NCI-H2107 (cell line): ENCODE measurements at regions not wholly inside any gene's neighbourhood (a gene's known extent, or its start where the extent isn't known, plus 50 kb on each side); places are given as distances from the start of the nearest gene placed in this dataset.
"Not testable (repeated sequence)": the region's sequence is repeated elsewhere in the genome, so short reads cannot be mapped to it uniquely, and the experiment has no call there.

Source experiments
- DNase-seq: peaks from one replicate; lab custom pipeline; 2025; lab: John Stamatoyannopoulos, UW

DNA sequence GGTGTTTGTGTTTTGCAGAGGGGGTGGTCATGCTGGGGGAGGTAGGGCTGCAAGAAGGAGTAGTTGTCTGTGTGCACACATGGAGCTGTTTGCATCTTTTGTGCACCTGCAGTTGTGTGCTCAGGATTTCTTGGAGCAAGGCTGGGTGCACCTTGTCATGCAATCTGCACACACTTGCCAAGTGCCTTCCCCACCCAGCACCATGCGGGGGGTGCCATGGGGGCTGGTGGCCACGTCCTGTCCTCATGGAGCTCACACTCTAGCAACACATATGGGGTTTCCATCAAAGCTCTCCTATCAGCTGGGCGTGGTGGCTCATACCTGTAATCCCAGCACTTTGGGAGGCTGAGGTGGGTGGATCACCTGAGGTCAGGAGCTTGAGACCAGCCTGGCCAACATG is 111.6 kb downstream of the CRLF3 start:
- not testable (repeated sequence) for DNase-seq

DNA sequence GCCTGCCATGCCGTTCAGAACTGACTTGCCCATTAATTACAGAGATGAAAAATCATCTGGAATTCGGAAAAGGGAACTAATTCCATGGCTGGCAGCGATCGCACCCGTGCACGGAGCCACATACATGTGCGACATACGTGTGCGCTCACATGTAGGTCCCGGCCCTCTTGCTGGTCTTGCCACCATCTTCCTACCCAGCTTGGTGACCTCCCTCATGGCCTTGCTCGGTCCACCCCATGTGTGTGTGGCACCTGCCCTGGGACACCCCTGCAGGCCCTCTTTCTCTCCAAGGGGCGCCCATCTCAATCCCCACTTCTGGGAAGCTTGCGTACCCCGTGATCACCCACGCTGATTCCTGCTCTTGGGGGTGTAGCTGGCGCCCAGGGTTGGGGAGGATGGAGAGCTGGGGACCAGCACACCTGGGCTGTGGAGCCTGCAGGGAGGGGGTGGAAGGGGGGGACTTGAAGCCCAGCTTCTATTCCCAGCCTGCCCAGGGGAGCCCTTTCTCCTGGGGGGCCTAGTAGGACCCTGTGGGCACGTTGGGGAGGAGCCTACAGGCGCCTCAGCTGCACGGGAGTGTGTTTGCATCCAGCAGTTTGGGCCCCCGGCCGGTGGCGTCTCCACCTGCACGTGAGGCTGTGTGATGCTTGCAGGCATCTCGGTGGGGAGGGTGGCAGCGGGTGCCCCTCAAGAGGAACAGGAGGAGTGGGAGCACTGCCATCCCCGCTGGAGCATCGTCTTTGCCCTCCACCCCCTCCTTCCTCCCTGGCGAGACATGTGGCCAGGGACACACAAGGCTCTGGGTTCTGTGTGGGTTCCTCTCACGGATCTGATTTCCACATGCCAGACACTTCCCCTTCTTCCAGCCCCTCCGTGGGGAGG is 112.6 kb downstream of the CRLF3 start:
- DNase-seq: not testable (repeated sequence)

DNA sequence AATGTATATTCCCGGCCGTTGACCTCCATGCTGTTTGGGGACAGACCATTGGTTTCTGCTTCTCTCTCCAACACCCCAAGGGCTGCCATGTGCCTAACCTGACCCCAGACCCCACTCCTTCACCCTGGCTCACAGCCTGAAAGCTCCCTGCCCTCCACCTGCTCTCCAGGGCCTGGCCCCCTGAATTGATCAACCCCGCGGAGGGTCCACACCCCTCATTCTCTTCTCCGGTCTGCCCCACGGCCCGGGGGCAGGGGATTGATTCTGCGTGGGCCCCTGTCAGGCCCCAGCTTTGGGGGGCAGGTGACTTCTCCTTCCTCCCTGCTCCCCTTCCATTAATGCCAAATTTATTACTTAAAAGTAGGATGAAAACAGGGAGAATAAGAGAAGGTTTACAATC is 113.3 kb downstream of the CRLF3 start:
- not testable (repeated sequence) for DNase-seq

DNA sequence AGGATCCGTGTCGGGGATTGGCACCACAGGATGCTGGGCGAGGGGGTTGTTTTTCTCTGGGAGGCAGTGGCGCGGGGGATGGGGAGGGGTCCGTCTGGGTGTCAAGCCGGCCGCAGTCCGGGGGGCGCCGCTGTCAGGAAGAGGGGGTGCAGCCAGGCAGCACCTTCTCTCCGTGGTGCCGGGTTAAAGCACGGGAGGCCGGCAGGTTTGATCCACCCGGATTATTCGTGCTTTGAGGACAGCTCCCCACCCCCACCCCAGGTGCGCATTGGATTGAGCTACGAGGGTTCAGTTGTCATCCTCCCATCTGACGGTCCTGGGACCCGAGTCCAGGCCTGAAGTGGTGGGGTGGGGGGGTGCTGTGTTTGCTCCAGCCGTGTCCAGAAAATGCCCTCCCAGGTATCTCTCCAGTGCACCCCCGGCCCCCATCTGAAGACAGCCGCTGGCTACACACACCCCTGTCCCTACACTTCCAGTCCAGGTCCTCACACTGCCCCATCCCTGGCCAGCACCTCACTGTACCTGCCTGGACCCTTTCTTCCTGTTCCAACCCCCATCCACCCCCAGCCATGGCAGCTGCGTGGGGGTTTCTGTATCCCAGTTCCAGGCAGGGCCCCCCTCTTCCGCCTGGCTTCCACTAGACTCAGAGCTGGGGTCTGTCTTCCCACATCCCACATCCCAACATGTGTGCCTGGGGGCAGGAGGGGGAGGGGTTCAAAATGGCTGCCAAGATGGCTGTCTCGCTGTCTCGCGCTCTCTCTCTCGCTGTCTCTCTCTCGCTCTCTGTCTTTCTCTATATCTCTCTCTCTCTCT is 114.0 kb downstream of the CRLF3 start:
- DNase-seq: not testable (repeated sequence)

DNA sequence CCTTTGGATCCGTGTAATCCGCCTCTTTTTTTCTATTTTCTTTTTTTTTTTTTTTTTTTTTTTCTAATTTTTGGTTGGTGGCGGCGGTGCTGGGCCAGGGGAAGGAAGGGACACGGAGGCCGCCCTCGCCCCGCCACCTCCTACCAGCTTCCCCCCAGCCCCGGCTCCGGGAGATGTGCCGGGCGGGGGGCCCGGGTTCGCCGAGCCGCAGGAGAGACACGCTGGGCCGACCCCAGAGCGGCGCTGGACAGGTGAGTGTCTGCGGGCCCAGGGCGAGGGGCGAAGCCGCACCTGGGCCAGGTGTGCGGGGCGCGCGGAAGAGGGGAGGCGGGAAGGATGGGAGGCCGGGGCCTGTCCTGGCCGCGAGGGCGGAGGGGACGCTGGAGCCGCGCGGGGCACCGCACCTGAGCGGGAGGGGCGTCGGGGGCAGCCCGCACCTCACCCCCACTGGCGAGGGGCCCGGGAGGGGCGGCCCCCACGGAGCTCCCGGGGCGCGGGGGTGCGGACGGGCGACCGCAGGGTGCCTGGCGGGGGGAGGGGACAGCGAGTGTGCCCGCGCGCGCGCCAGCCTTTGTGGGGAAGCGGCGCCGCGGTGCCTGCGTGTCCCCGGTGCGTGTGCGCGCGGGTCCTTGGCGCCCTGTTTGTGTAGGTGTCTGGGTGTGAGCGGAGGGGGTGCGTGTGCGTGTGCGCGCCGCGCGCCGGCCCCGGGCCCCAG is 114.8 kb downstream of the CRLF3 start:
- not testable (repeated sequence) for DNase-seq

DNA sequence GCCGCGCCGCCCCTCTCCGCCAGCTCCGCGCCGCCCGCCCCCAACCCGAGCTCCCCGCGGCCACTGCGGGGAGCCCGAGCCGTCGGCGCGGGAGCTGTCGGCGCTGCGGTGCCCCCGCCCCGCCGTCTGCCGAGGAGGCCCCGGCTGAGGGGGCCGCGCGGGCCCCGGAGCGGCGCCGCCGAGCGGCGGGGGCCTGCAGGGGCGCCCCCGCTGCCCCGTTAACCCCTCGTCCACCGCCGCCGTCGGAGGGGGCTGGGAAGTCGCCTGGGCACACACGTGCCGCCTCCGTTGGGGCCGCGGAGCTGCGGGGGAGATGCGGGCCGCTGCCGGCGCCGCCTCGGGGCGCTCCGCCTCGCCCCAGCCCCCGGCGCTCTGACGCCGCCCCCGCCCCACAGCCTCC is 115.4 kb downstream of the CRLF3 start:
- DNase-seq: not testable (repeated sequence)

DNA sequence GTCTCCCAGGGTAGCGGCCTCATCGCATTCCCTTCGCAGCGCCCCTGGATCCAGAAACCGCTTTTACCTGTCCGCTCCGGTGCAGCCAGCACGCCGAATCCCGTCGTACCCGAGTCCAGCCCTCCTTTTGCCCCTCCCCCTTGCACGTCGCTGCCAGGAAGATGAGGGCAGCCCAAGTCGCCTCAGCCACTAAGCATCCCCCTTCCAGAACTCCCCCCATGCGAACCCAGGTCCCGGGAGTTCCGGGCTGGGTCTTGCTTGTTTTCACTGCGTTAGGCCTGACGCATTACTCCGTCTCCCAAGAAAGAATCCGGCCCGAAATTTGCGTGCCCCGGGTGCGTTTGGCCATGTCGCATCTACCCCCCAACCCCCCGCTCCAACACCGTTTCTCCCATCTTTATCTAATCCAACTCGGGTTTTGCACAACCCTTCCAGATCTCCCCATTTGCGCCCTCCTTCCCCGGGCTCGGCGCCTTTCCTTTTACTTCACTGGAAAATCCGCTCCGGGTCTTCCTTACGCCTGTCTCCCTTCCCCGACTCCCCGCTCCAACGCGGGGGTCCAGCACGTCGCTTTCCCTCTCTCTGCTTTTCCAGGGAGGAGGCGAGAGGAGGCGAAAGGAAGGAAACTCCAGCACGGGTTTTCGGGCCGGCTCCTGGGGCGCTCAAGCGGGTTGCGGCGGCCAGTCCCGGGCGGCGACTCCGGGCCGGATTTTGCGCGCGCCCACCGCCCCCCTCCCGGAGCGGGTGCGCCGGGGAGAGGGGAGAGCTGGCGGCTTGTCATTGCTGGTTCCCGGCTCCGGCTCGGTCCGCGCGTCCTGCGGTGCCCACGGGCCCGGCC is 116.0 kb downstream of the CRLF3 start:
- DNase-seq: peak; percentile 77

DNA sequence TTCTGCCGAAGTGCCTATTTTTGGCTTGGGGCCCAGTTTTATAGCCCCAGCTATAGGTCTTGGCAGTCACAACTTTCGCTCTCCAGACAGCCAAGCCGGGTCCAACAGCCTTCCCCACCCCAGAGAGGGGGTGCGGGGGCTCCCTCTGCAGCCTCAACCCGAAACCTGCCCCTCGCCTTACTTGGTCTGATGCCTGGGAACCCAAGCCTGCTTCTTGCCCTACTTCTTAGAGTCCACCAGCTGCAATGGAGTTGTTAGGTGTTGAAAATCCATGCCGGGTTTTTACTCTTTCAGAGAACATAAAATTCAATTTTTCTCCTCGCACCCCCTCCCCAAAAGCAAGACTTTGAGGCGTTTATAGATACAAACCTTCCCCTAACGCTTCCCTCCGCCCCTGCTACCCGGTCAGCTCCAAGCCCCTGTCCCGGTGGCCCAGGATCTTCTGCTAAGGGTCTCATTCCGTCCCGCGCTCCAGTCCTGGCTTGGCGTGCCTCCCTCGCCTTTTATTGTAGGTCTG is 116.7 kb downstream of the CRLF3 start:
- not testable (repeated sequence) for DNase-seq

DNA sequence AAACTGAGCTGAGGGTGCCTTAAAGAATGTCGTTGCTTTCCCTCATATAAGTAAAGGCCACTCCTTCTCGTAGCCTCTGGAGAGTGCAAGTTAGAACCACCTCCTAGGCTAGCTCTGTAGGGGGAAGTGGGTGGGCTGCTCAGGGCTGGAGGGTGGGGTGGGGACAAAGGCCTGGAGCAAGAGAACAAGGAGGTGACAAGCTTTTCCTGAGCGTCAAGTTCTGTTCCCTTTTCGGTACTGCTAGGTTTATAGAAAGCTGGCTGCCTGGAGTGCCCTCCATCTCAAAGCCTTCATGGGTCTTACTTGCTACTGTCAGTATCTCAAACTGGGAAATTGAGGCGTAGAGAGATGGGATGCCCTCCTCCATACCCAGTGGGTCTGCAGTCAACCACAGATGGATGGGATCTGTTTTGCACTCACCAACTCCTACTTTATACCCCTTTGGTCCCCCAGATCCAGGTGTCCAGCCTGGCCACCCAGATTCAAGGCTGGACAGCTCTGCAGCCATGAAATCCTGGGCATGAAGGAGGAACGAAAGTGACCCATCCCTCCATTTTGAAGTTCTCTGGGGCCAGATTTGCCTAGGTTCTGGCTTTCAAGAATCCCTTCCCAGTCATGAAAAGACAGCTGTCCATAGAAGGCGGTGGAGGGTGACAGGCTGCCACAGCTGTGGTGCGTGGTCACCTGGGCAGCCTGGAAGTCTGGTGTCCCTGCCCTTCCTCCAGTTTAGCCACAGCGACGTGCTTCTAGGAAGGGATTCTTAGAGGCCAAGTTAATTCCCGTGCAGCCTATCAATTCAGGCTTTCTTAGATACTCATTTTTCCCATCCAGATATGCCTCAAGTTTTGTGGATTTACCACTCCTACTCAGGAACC is 117.8 kb downstream of the CRLF3 start:
- DNase-seq: not testable (repeated sequence)

DNA sequence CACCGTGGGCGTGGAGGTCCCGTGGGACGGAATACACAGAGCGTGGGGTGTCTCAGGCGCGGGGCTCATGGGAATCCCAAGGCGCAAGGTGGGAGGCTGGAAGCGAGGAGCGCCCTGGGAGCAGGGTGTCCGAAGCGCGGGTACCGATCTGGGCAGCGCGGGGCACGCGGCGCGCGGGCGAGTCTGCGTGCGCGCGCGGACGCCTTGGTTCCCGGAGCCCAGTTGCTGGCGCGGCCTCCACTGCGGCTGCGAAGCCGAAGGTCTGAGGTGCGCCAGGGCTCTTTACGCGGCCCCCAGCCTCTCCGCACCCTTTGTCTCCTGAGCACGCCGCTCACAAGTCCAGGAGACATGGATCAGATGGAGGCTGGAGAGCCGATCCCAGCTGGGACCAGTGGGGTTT is 118.5 kb downstream of the CRLF3 start:
- DNase-seq: not testable (repeated sequence)

DNA sequence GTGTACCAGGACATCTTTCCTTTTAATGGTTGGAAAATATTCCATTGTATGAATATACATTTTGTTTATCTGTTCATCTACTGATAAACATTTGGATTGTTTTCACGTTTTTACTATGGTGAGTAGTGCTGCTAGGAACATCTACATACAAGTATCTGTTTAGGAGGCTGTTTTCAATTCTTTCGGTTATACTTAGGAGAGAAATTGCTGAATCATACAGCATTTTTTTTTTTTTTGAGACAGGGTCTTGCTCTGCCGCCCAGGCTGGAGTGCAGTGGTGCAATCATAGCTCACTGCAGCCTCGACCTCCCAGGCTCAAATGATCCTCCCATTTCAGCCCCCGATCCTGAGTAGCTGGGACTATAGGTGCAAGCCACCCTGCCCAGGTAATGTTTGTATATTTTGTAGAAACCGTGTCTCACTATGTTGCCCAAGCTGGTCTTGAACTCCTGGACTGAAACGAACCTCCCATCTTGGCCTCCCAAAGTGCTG is 122.9 kb downstream of the CRLF3 start:
- DNase-seq: no peak

DNA sequence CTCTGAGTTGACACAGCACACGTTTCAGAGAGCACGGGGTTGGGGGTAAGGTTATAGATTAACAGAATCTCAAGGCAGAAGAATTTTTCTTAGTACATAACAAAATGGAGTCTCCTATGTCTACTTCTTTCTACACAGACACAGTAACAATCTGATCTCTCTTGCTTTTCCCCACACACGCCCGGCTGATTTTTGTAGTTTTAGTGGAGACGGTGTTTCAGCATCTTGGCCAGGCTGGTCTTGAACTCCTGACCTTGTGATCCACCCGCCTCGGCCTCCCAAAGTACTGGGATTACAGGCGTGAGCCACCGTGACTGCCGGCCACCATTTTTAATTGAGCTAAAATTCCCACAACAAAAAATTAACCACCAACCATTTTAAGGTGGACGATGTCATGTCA is 123.7 kb downstream of the CRLF3 start:
- DNase-seq: not testable (repeated sequence)

DNA sequence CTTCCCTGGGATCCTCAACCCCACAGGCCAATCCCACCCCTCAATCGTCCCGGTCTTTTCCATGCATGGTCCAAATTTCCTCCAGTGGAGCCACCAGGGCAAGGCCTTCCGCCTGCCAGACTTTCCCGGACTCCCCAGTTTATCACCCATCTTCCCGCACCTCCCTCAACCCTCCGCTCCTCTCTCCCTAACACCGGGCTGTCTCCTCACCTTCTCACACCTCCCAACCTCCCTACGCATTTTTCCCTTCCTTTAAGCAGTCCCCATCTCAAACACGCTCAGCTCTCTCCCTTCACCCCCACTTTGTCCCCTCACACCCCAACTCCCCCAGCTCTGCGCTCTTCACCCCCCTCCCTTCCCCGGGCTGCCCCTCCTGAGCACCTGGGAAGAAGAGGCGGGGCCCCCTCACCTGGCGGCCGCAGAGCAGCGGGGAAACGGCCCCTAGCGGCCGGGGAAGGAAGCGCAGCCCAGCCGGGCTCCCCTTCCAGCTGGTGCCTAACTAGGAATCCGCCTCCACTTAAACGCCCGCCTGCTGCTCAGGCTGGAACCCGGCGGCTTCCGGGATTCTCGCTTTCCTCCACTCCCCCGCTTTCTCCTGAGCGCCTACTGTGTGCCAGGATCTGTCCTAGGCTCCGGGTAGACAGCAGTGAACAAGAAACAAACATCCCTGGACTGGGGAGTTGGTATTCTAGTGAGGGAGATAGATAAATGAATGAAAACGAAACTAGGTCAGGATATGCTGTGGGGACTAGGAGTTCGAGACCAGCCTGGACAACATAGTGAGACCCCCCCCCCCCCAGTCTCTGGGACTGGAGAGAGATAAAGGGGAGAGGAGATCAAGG is 126.7 kb downstream of the CRLF3 start:
- peak; percentile 41 for DNase-seq

DNA sequence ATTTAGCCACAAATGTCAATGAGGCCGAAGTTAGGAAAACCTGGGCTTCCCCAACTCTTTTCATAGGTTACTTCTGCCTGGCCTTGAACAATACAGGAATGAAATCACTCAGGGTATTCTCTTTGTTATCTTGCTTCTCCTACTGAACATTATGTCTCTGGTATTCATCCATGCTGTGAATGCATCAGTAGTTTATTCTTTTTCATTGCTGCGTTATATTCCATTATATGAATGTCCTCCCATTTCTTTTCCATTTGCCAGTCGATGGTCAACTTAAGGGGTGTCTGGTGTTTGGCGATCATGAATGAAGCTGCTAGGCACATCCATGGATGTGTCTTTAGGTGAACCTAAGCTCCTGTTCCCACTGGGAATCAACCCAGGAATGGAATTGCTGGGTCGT is 128.3 kb downstream of the CRLF3 start:
- DNase-seq: no peak

DNA sequence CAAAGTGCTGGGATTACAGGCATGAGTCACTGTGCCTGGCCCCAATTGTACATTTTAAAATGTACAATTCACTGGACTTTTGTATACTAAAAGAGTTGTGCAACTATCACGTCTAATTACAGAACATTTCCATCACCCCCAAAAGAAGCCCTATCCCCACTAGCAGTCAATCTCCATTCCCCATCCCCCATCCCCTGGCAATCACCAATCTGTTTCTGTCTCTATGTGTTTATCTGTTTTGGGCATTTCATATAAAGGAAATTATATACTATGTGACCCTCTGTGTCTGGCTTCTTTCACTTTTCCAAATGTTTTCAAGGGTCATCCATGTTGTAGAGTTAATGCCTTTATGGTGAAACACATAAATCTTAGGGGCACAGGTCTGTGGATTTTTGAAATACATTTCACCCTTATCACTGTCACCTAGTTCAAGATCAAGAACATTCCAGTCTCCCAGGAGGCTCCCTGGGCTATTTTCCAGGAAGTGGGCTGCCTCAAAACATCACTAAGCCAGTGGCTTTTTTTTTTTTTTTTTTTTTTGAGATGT is 129.2 kb downstream of the CRLF3 start:
- DNase-seq: not testable (repeated sequence)

DNA sequence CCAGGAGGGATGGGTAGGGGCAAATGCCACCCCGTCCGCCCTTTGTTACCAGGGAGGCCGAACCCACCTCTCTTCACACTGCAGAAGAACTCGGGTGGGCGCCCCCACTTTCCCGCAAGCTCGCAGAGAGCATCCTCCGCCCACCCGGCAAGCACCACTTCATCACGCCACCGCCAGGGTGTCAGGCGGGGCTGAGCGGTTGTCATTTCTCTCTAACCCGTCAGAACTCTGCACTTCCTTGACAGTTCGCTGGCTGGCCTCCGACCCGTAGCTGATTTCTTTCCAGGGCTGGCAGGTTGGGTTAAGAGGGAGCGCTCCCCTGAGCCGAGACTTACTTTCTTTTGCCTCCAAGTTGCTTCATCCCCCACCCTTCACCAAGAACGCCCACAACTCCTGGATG is 130.7 kb downstream of the CRLF3 start:
- DNase-seq: not testable (repeated sequence)

DNA sequence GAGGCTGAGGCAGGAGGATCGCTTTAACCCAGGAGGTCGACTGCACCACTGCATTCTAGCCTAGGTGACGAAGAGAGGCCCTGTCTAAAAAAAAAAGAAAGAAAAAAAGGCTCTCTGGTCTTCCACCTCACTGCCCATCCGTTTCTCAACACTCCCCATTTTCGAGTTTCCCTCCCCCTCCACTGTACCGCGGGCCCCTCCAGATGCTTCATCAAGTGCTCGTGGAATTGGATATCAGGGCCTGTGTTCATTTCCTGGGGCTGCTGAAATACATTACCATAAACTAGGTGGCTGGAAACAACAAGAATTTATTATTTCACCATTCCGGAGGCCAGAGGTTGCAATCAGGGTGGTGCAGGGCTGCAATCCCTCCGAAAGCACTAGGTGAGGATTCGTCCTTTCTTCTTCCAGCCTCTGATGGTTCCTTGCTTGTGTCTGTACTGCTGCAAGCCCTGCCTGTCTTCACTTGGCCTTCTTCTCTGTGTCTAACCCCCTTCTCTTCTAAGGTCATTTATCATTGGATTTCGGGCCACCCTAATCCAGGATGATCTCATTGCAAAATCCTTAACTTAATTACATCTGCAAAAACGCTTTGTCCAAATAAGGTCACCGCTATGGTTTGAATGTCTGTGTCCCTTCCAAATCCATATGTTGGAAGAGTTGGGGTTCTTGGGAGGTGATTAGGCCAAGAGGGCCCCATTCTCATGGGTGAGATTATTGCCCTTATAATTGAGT is 135.1 kb downstream of the CRLF3 start:
- not testable (repeated sequence) for DNase-seq
